ENCODE measurements at regions not wholly inside any gene's neighbourhood (a gene's known extent, or its start where the extent isn't known, plus 50 kb on each side); places are given as distances from the start of the nearest gene placed in this dataset.
"Not testable (repeated sequence)": the region's sequence is repeated elsewhere in the genome, so short reads cannot be mapped to it uniquely, and the experiment has no call there.

DNA sequence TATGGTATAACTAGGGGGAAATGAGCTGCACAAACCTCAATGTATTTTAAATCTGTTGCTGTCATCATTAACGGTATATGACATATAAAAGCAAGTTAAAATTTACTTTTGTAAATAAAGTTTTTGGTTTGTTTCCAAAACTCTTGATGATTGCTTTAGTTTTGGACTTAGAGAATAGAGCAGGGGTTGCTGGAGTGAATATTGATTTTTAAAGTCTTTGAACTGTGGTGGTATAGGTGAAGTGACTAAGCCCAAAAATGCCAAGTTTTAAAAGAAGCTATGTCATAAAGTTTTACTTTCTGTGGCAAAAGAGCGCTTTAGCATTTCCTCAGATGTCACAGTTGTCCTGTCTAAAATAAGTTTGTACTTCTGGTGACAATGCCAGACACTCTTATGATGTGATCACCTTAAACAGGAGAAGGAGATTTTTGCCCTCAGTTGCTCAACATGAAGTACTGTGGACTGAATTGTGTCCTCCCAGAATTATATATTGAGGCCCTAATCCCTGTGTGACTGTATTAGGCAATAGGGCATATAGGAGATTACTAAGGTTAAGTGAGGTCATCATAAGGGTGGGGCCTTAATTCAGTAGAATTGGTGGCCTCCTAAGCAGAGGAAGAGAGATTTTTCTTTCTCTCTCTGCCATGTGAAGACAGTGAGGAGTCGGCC lies 175.2 kb upstream of the PLGLB1 start:
- TF ChIP-seq, protein P1, sequence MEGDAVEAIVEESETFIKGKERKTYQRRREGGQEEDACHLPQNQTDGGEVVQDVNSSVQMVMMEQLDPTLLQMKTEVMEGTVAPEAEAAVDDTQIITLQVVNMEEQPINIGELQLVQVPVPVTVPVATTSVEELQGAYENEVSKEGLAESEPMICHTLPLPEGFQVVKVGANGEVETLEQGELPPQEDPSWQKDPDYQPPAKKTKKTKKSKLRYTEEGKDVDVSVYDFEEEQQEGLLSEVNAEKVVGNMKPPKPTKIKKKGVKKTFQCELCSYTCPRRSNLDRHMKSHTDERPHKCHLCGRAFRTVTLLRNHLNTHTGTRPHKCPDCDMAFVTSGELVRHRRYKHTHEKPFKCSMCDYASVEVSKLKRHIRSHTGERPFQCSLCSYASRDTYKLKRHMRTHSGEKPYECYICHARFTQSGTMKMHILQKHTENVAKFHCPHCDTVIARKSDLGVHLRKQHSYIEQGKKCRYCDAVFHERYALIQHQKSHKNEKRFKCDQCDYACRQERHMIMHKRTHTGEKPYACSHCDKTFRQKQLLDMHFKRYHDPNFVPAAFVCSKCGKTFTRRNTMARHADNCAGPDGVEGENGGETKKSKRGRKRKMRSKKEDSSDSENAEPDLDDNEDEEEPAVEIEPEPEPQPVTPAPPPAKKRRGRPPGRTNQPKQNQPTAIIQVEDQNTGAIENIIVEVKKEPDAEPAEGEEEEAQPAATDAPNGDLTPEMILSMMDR (IDR thresholded peaks at IDR 0.05): not testable (repeated sequence)
- not testable (repeated sequence) for TF ChIP-seq POLR2AphosphoS5, POLR2A, EP300 (IDR thresholded peaks at IDR 0.05)
